A549 (cell line): ENCODE measurements at regions not wholly inside any gene's neighbourhood (a gene's known extent, or its start where the extent isn't known, plus 50 kb on each side); places are given as distances from the start of the nearest gene placed in this dataset.

Source experiments
- CHD2 ChIP-seq: fragments of 150-350 bp; IDR thresholded peaks from 2 replicates; pipeline ENCODE4 v1.6.1; 2014; ENCODE audit warnings: low read length; ENCODE audit not compliant: partially characterized antibody
- CTCF ChIP-seq: fragments of >200 bp; sonication (Bioruptor Twin); formaldehyde crosslinking; IDR thresholded peaks from 3 replicates; pipeline ENCODE4 v1.5.1; 2016
- EP300 ChIP-seq, 2 experiments: fragments of >200 bp; sonication (Bioruptor Twin); formaldehyde crosslinking; IDR thresholded peaks; 2 replicates in 1 of 2; 3 replicates in 1 of 2; pipeline ENCODE4 v1.6.1; 2016 to 2017
- FOSL2 ChIP-seq, 2 experiments: fragments of 450-650 bp in 1 of 2; fragments of >200 bp in 1 of 2; sonication (Bioruptor Twin) in 1 of 2; formaldehyde crosslinking; IDR thresholded peaks; 2 replicates each; pipeline versions ENCODE4 v1.5.0 to v1.6.1; 2016 to 2020; ENCODE audit warnings: mild to moderate bottlenecking in 1 of 2, moderate library complexity in 1 of 2
- MAFK ChIP-seq: fragments of 450-650 bp; IDR thresholded peaks from 2 replicates; pipeline ENCODE4 v1.6.1; 2014; ENCODE audit not compliant: partially characterized antibody
- NR3C1 ChIP-seq: fragments of >200 bp; sonication (Bioruptor Twin); formaldehyde crosslinking; IDR thresholded peaks from 3 replicates; pipeline ENCODE4 v1.6.1; 2017
- POLR2A ChIP-seq: IDR thresholded peaks from 2 replicates; pipeline ENCODE4 v1.6.1; 2012; ENCODE audit warnings: mild to moderate bottlenecking, low read length
- POLR2AphosphoS2 ChIP-seq: conservative IDR thresholded peaks from 2 replicates; pipeline ENCODE4 v1.6.1; 2012; ENCODE audit warnings: low read length, improper control_type of control experiment, inconsistent platforms
- RCOR1 ChIP-seq: fragments of 150-350 bp; IDR thresholded peaks from 2 replicates; pipeline ENCODE4 v1.6.1; 2014; ENCODE audit warnings: antibody characterized with exemption, low read length, low read depth
- REST ChIP-seq: fragments of 200-600 bp; sonication (generic); IDR thresholded peaks from 2 replicates; pipeline ENCODE4 v1.6.1; 2016; ENCODE audit warnings: antibody characterized with exemption, mild to moderate bottlenecking, moderate library complexity
- RFX5 ChIP-seq: fragments of 450-650 bp; IDR thresholded peaks from 2 replicates; pipeline ENCODE4 v1.7.1; 2014; ENCODE audit warnings: antibody characterized with exemption, mild to moderate bottlenecking, moderate library complexity
- SMC3 ChIP-seq: fragments of >200 bp; sonication (Bioruptor Twin); formaldehyde crosslinking; IDR thresholded peaks from 3 replicates; pipeline ENCODE4 v1.6.1; 2018; ENCODE audit warnings: inconsistent platforms
- TP53 ChIP-seq: fragments of 250-450 bp; sonication (Bioruptor Pico); IDR thresholded peaks from 2 replicates; pipeline ENCODE4 v1.5.0; 2021; ENCODE audit warnings: mild to moderate bottlenecking, moderate library complexity
- USF2 ChIP-seq: fragments of 450-650 bp; IDR thresholded peaks from 2 replicates; pipeline ENCODE4 v1.6.1; 2014; ENCODE audit warnings: antibody characterized with exemption

- TF ChIP-seq CTCF, result no peak
- no peak for TF ChIP-seq USF2
- TF ChIP-seq RCOR1, result no peak
- no peak for TF ChIP-seq MAFK
- no peak for TF ChIP-seq TP53 (CRISPR knock-in tag)
- no peak for TF ChIP-seq POLR2AphosphoS2
- TF ChIP-seq NR3C1, result no peak
- no peak for TF ChIP-seq EP300 (IDR thresholded peaks at IDR 0.05)
- no peak for TF ChIP-seq RFX5
- no peak for TF ChIP-seq SMC3
- no peak for TF ChIP-seq POLR2A
- TF ChIP-seq REST, result no peak
- no peak for TF ChIP-seq CHD2
- TF ChIP-seq FOSL2 (IDR thresholded peaks at IDR 0.05), result no peak
- TF ChIP-seq FOSL2 (CRISPR knock-in tag; IDR thresholded peaks at IDR 0.05), result no peak
Observed at GRCh38 chr3:26915208-26915607, 292.6 kb downstream of the LRRC3B start.
